IMR-90 (cell line): ENCODE measurements at regions not wholly inside any gene's neighbourhood (a gene's known extent, or its start where the extent isn't known, plus 50 kb on each side); places are given as distances from the start of the nearest gene placed in this dataset.

Experiments used
- ATAC-seq: fragments of 200-7000 bp; cut with Tn5 transposase; 2 replicates; pipeline ENCODE4 v1.9.1; 2020; ENCODE audit warnings: low read depth, mild to moderate bottlenecking, moderate library complexity
- BruUV-seq: library from RNA; stranded (reverse); fragments of 400-500 nt; replicated peaks from 2 replicates; lab custom pipeline; 2021; lab: Mats Ljungman, UMichigan
- CTCF ChIA-PET: fragments of 300-600 bp; formaldehyde crosslinking; extraction: SDS; loops from one replicate; lab custom pipeline; 2021; ENCODE audit warnings: antibody characterized with exemption; lab: Yijun Ruan, JAX
- POLR2A ChIA-PET: fragments of 300-600 bp; sonication (Branson Sonifier 250); formaldehyde crosslinking; loops from one replicate; lab custom pipeline; 2022; ENCODE audit warnings: antibody characterized with exemption; ENCODE audit not compliant: unreplicated experiment; lab: Charles Lee
- DNase-seq: peaks from one replicate; pipeline ENCODE4 v3.0.0; 2013
- H2AFZ ChIP-seq: replicated peaks from 2 replicates; pipeline ENCODE3; 2013; ENCODE audit warnings: low read length, mild to moderate bottlenecking; ENCODE audit not compliant: poor library complexity
- H2AK5ac ChIP-seq: 2 replicates; pipeline ENCODE4 v1.6.1; 2013; ENCODE audit warnings: low read depth, low read length, inconsistent platforms
- H2AK9ac ChIP-seq: replicated peaks from 2 replicates; pipeline ENCODE3; 2013; ENCODE audit warnings: mild to moderate bottlenecking, low read depth, low read length, moderate library complexity; ENCODE audit not compliant: poor library complexity
- H2BK120ac ChIP-seq: 2 replicates; pipeline ENCODE4 v1.6.1; 2013; ENCODE audit warnings: low read depth, low read length, inconsistent platforms
- H2BK15ac ChIP-seq: 3 replicates; pipeline ENCODE4 v1.6.1; 2013; ENCODE audit warnings: low read depth, low read length, inconsistent platforms
- H2BK20ac ChIP-seq: 2 replicates; pipeline ENCODE4 v1.6.1; 2013; ENCODE audit warnings: low read depth, mild to moderate bottlenecking, inconsistent platforms, low read length, moderate library complexity
- H2BK5ac ChIP-seq: 2 replicates; pipeline ENCODE4 v1.6.1; 2013; ENCODE audit warnings: mild to moderate bottlenecking, low read depth, low read length, inconsistent platforms; ENCODE audit not compliant: poor library complexity, severe bottlenecking
- H3K14ac ChIP-seq: replicated peaks from 2 replicates; pipeline ENCODE4 v1.6.1; 2013; ENCODE audit warnings: low read depth, low read length, inconsistent platforms
- H3K18ac ChIP-seq: 2 replicates; pipeline ENCODE4 v1.6.1; 2013; ENCODE audit warnings: low read depth, low read length, control low read depth
- H3K23ac ChIP-seq: 2 replicates; pipeline ENCODE4 v1.6.1; 2013; ENCODE audit warnings: low read depth, low read length, inconsistent platforms
- H3K27ac ChIP-seq: 2 replicates; pipeline ENCODE4 v1.5.1; 2013; ENCODE audit warnings: mild to moderate bottlenecking, control low read depth, low read length; ENCODE audit not compliant: insufficient read depth
- H3K27me3 ChIP-seq: 2 replicates; pipeline ENCODE4 v1.6.1; 2013; ENCODE audit warnings: low read length; ENCODE audit not compliant: control insufficient read depth, insufficient read depth
- H3K36me3 ChIP-seq: 2 replicates; pipeline ENCODE4 v1.6.1; 2013; ENCODE audit warnings: low read length, mixed read lengths; ENCODE audit not compliant: control insufficient read depth, insufficient read depth
- H3K4ac ChIP-seq: 2 replicates; pipeline ENCODE4 v1.6.1; 2013; ENCODE audit warnings: low read depth, low read length, inconsistent platforms
- H3K4me1 ChIP-seq: 2 replicates; pipeline ENCODE4 v1.6.1; 2013; ENCODE audit warnings: low read length, mixed read lengths; ENCODE audit not compliant: control insufficient read depth, insufficient read depth
- H3K4me2 ChIP-seq: 2 replicates; pipeline ENCODE4 v1.6.1; 2013; ENCODE audit warnings: low read depth, mild to moderate bottlenecking, control low read depth, low read length, moderate library complexity
- H3K4me3 ChIP-seq: 2 replicates; pipeline ENCODE4 v1.5.1; 2013; ENCODE audit warnings: low read depth, mild to moderate bottlenecking, control low read depth, low read length, moderate library complexity; ENCODE audit not compliant: insufficient read depth
- H3K56ac ChIP-seq: 2 replicates; pipeline ENCODE4 v1.6.1; 2013; ENCODE audit warnings: low read length, inconsistent platforms; ENCODE audit not compliant: insufficient read depth; ENCODE audit errors: extremely low read depth
- H3K79me1 ChIP-seq, 2 experiments: 2 replicates each; pipeline ENCODE4 v1.6.1; 2013; ENCODE audit warnings: low read length in 2 of 2, inconsistent platforms in 1 of 2, low read depth in 1 of 2
- H3K9ac ChIP-seq: 2 replicates; pipeline ENCODE4 v1.6.1; 2013; ENCODE audit warnings: low read depth, low read length, control low read depth
- H3K9me1 ChIP-seq: 2 replicates; pipeline ENCODE4 v1.6.1; 2013; ENCODE audit warnings: low read length, inconsistent platforms; ENCODE audit not compliant: insufficient read depth
- H3K9me3 ChIP-seq: 2 replicates; pipeline ENCODE4 v1.6.1; 2013; ENCODE audit warnings: low read length; ENCODE audit not compliant: control insufficient read depth, insufficient read depth
- H4K20me1 ChIP-seq: 2 replicates; pipeline ENCODE4 v1.6.1; 2013; ENCODE audit warnings: low read length, inconsistent platforms; ENCODE audit not compliant: insufficient read depth
- H4K5ac ChIP-seq: 2 replicates; pipeline ENCODE4 v1.6.1; 2013; ENCODE audit warnings: mild to moderate bottlenecking, low read depth, low read length, control low read depth
- H4K8ac ChIP-seq, 2 experiments: 2 replicates each; pipeline ENCODE4 v1.6.1; 2013; ENCODE audit warnings: low read depth in 2 of 2, low read length in 2 of 2, control low read depth in 1 of 2, inconsistent platforms in 1 of 2
- H4K91ac ChIP-seq: 2 replicates; pipeline ENCODE4 v1.6.1; 2013; ENCODE audit warnings: low read depth, low read length, inconsistent platforms; ENCODE audit not compliant: insufficient read depth
- CHD1 ChIP-seq: IDR thresholded peaks from 2 replicates; pipeline ENCODE4 v1.6.1; 2012; ENCODE audit warnings: low read depth, low read length, improper control_type of control experiment
- MAFK ChIP-seq: IDR thresholded peaks from 2 replicates; pipeline ENCODE4 v1.6.1; 2012; ENCODE audit warnings: low read depth, low read length, improper control_type of control experiment
- MAZ ChIP-seq: IDR thresholded peaks from 2 replicates; pipeline ENCODE4 v1.6.1; 2012; ENCODE audit warnings: low read depth, mild to moderate bottlenecking, low read length, improper control_type of control experiment, moderate library complexity, borderline replicate concordance
- NFE2L2 ChIP-seq: fragments of 150-350 bp; IDR thresholded peaks from 2 replicates; pipeline ENCODE4 v1.6.1; 2016; ENCODE audit warnings: low read depth, mild to moderate bottlenecking, low read length
- RCOR1 ChIP-seq: IDR thresholded peaks from 2 replicates; pipeline ENCODE4 v1.6.1; 2012; ENCODE audit warnings: mild to moderate bottlenecking, low read length, improper control_type of control experiment; ENCODE audit not compliant: insufficient replicate concordance
- WGBS, 2 experiments: methylation state at CpG; one replicate each; pipeline versions ENCODE4 v1.1.5 to v1.1.7; 2013; ENCODE audit warnings: missing lambda C conversion rate in 2 of 2; ENCODE audit not compliant: insufficient read length in 1 of 2; ENCODE audit errors: extremely low coverage in 2 of 2; 5-methylcytosine and 5-hydroxymethylcytosine counted together
- dilution Hi-C: fragments of 300-500 bp; cut with HindIII; formaldehyde crosslinking; loops from one replicate; pipeline ENCODE4 v1.14.3; 2018; ENCODE audit warnings: low sequenced_read_pairs; ENCODE audit not compliant: unreplicated experiment
- in situ Hi-C: fragments of 300-500 bp; cut with MboI; formaldehyde crosslinking; loops from 3 replicates; pipeline ENCODE4 v1.14.3; 2019; ENCODE audit warnings: low sequenced_read_pairs, inconsistent platforms, mixed read lengths
- intact Hi-C: fragments of 100-400 bp; cut with micrococcal nuclease; formaldehyde crosslinking; loops from 2 replicates; pipeline ENCODE4 v1.10.0; 2022

DNA sequence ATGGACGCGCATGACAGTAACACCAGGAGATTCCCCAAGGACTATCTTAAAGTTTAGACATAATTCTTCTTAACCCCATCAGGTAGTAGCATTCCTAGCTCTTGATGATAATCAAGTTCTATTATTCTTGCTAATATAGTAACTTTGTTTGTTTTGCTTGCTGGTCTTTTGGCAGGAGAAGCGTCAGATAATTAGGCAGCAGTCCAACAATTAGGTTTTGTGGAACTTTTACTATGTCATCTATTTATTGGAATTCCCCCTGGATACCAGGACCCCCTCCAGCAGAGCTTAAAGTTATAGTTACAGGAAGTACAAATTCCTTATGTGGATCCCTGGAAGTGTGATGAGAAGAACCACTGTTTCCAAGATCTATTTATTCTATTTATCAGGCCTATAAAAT, 1138.0 kb upstream of the FAM98A start:
- POLR2A ChIA-PET: no interaction called here
- no peak overlapping the region for H3K4me2 ChIP-seq
- no peak overlapping the region for H3K4ac ChIP-seq
- H4K8ac ChIP-seq: no peak overlapping the region
- H3K36me3 ChIP-seq: no peaks in the 10 kb centered on the region
- no peaks in the 10 kb centered on the region for H3K9me1 ChIP-seq
- no peak overlapping the region for H3K56ac ChIP-seq
- CTCF ChIA-PET: no interaction called here
- TF ChIP-seq NFE2L2: no peak
- no peak for TF ChIP-seq CHD1
- TF ChIP-seq MAZ: no peak
- no peak for TF ChIP-seq MAFK
- TF ChIP-seq RCOR1: no peak
- H3K18ac ChIP-seq: no peak overlapping the region
- H4K20me1 ChIP-seq: no peaks in the 10 kb centered on the region
- WGBS, 2 experiments: no CpG with 5 or more reads among the region's 3 CpGs
- no peak overlapping the region for H3K9ac ChIP-seq
- intact Hi-C loops: no loop called here
- H2BK120ac ChIP-seq: no peak overlapping the region
- H2AFZ ChIP-seq: no peak overlapping the region
- H4K5ac ChIP-seq: no peak overlapping the region
- no TSS peak for BruUV-seq
- H3K23ac ChIP-seq: no peak overlapping the region
- no peaks in the 10 kb centered on the region; the same call in 1 of the 2 replicates for H3K9me3 ChIP-seq
- H2BK20ac ChIP-seq: no peak overlapping the region
- no peak for DNase-seq
- in situ Hi-C loops: no loop called here
- no peak overlapping the region for H2BK5ac ChIP-seq
- H4K91ac ChIP-seq: no peak overlapping the region
- H3K4me3 ChIP-seq: no peak overlapping the region
- no peak overlapping the region for H2AK5ac ChIP-seq
- no peaks in the 10 kb centered on the region for H3K27me3 ChIP-seq
- H3K4me1 ChIP-seq: no peaks in the 10 kb centered on the region
- H3K27ac ChIP-seq: no peak overlapping the region
- ATAC-seq: no peak
- H3K14ac ChIP-seq: no peak overlapping the region
- dilution Hi-C loops: no loop called here
- no peak overlapping the region for H2AK9ac ChIP-seq
- no peak overlapping the region for H2BK15ac ChIP-seq
- H3K79me1 ChIP-seq: no peaks in the 10 kb centered on the region
